H1 (cell line): ENCODE measurements at regions not wholly inside any gene's neighbourhood (a gene's known extent, or its start where the extent isn't known, plus 50 kb on each side); places are given as distances from the start of the nearest gene placed in this dataset.

Source experiments
- CREB1 ChIP-seq: IDR thresholded peaks from 2 replicates; pipeline ENCODE4 v1.6.1; 2012; ENCODE audit warnings: inconsistent platforms
- EP300 ChIP-seq, 2 experiments: IDR thresholded peaks; 1 replicate in 1 of 2; 2 replicates in 1 of 2; pipeline ENCODE4 v1.6.1; 2011 to 2012; ENCODE audit warnings: low read depth in 2 of 2, low read length in 2 of 2, mild to moderate bottlenecking in 2 of 2, borderline replicate concordance in 1 of 2, inconsistent platforms in 1 of 2, moderate library complexity in 1 of 2
- JUN ChIP-seq: IDR thresholded peaks from 2 replicates; pipeline ENCODE4 v1.6.1; 2011; ENCODE audit warnings: low read depth, mild to moderate bottlenecking, improper control_type of control experiment, low read length
- SAP30 ChIP-seq: fragments of 300-600 bp; sonication (generic); IDR thresholded peaks from 2 replicates; pipeline ENCODE4 v1.7.1; 2012; ENCODE audit warnings: low read length, moderate library complexity, mild to moderate bottlenecking, inconsistent platforms; ENCODE audit not compliant: insufficient read depth, insufficient replicate concordance
- TF ChIP-seq, protein P1 (sequence below): fragments of 300-600 bp; sonication (generic); IDR thresholded peaks from 2 replicates; pipeline ENCODE4 v1.7.1; 2012; ENCODE audit warnings: low read length, moderate library complexity, mild to moderate bottlenecking, inconsistent platforms; ENCODE audit not compliant: insufficient replicate concordance
- TF ChIP-seq, protein P2 (sequence below): IDR thresholded peaks from 2 replicates; pipeline ENCODE4 v1.6.1; 2011; ENCODE audit warnings: low read depth, mild to moderate bottlenecking, low read length; ENCODE audit not compliant: insufficient read depth

DNA sequence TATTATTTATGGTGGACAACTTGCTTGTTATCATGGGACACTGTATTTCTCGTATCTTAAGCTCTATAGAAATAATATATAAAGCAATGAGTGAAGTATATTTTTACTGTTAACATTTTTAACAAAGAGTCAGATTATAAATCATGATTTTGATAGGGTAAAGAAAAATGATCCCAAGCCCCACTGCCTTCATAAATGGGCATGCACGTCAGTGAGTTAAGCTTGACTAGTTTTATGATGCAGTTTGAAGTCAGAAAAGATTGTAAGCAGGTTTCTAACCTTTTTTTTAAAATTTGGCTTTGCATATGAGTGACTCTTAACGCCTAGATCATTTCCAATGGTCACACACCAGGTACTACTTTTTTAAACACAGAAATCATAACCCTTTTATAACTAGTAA is 152.8 kb downstream of the GNAT3 start (continued):
- TF ChIP-seq, protein P1, sequence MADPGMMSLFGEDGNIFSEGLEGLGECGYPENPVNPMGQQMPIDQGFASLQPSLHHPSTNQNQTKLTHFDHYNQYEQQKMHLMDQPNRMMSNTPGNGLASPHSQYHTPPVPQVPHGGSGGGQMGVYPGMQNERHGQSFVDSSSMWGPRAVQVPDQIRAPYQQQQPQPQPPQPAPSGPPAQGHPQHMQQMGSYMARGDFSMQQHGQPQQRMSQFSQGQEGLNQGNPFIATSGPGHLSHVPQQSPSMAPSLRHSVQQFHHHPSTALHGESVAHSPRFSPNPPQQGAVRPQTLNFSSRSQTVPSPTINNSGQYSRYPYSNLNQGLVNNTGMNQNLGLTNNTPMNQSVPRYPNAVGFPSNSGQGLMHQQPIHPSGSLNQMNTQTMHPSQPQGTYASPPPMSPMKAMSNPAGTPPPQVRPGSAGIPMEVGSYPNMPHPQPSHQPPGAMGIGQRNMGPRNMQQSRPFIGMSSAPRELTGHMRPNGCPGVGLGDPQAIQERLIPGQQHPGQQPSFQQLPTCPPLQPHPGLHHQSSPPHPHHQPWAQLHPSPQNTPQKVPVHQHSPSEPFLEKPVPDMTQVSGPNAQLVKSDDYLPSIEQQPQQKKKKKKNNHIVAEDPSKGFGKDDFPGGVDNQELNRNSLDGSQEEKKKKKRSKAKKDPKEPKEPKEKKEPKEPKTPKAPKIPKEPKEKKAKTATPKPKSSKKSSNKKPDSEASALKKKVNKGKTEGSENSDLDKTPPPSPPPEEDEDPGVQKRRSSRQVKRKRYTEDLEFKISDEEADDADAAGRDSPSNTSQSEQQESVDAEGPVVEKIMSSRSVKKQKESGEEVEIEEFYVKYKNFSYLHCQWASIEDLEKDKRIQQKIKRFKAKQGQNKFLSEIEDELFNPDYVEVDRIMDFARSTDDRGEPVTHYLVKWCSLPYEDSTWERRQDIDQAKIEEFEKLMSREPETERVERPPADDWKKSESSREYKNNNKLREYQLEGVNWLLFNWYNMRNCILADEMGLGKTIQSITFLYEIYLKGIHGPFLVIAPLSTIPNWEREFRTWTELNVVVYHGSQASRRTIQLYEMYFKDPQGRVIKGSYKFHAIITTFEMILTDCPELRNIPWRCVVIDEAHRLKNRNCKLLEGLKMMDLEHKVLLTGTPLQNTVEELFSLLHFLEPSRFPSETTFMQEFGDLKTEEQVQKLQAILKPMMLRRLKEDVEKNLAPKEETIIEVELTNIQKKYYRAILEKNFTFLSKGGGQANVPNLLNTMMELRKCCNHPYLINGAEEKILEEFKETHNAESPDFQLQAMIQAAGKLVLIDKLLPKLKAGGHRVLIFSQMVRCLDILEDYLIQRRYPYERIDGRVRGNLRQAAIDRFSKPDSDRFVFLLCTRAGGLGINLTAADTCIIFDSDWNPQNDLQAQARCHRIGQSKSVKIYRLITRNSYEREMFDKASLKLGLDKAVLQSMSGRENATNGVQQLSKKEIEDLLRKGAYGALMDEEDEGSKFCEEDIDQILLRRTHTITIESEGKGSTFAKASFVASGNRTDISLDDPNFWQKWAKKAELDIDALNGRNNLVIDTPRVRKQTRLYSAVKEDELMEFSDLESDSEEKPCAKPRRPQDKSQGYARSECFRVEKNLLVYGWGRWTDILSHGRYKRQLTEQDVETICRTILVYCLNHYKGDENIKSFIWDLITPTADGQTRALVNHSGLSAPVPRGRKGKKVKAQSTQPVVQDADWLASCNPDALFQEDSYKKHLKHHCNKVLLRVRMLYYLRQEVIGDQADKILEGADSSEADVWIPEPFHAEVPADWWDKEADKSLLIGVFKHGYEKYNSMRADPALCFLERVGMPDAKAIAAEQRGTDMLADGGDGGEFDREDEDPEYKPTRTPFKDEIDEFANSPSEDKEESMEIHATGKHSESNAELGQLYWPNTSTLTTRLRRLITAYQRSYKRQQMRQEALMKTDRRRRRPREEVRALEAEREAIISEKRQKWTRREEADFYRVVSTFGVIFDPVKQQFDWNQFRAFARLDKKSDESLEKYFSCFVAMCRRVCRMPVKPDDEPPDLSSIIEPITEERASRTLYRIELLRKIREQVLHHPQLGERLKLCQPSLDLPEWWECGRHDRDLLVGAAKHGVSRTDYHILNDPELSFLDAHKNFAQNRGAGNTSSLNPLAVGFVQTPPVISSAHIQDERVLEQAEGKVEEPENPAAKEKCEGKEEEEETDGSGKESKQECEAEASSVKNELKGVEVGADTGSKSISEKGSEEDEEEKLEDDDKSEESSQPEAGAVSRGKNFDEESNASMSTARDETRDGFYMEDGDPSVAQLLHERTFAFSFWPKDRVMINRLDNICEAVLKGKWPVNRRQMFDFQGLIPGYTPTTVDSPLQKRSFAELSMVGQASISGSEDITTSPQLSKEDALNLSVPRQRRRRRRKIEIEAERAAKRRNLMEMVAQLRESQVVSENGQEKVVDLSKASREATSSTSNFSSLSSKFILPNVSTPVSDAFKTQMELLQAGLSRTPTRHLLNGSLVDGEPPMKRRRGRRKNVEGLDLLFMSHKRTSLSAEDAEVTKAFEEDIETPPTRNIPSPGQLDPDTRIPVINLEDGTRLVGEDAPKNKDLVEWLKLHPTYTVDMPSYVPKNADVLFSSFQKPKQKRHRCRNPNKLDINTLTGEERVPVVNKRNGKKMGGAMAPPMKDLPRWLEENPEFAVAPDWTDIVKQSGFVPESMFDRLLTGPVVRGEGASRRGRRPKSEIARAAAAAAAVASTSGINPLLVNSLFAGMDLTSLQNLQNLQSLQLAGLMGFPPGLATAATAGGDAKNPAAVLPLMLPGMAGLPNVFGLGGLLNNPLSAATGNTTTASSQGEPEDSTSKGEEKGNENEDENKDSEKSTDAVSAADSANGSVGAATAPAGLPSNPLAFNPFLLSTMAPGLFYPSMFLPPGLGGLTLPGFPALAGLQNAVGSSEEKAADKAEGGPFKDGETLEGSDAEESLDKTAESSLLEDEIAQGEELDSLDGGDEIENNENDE: no peak
- no peak for TF ChIP-seq CREB1
- no peak for TF ChIP-seq JUN
- TF ChIP-seq, protein P2, sequence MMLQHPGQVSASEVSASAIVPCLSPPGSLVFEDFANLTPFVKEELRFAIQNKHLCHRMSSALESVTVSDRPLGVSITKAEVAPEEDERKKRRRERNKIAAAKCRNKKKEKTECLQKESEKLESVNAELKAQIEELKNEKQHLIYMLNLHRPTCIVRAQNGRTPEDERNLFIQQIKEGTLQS: no peak
- TF ChIP-seq SAP30: no peak
- no peak for TF ChIP-seq EP300 (IDR thresholded peaks at IDR 0.05; ENCODE audit: borderline replicate concordance in 1 of 2, low read depth in 2 of 2, low read length in 2 of 2)
